ENCODE measurements at regions not wholly inside any gene's neighbourhood (a gene's known extent, or its start where the extent isn't known, plus 50 kb on each side); places are given as distances from the start of the nearest gene placed in this dataset.

DNA sequence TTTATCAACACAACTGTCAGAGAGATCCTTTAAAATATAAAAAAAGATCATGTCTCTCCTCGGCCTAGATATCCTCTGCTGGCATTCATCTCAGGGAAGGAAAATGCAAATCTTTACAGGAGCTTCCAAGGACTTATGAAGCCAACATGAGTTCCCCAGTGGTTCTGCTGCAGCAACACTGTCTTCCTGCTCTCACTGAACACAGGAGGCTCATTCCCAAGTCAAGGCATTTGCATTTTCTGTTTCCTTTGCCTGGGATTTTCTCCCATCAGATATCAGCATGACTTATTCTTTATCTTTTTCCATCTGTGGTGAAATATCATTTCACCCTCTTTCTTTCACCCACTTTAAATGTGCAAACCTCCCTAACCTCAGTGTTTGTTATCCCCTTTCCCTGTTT is 513.8 kb upstream of the ZP4 start:
- TF ChIP-seq, protein P1, sequence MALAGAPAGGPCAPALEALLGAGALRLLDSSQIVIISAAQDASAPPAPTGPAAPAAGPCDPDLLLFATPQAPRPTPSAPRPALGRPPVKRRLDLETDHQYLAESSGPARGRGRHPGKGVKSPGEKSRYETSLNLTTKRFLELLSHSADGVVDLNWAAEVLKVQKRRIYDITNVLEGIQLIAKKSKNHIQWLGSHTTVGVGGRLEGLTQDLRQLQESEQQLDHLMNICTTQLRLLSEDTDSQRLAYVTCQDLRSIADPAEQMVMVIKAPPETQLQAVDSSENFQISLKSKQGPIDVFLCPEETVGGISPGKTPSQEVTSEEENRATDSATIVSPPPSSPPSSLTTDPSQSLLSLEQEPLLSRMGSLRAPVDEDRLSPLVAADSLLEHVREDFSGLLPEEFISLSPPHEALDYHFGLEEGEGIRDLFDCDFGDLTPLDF (CRISPR knock-in tag; IDR thresholded peaks at IDR 0.05), result no peak
- TF ChIP-seq EMX1 (CRISPR knock-in tag; IDR thresholded peaks at IDR 0.05) (no peak), PRRX2 (CRISPR knock-in tag; IDR thresholded peaks at IDR 0.05) (no peak), CTCF (IDR thresholded peaks at IDR 0.05) (no peak), NR3C1 (CRISPR knock-in tag; conservative IDR thresholded peaks at IDR 0.05; ENCODE audit: low read depth) (no peak), MLX (CRISPR knock-in tag; IDR thresholded peaks at IDR 0.05) (no peak), CREB1 (CRISPR knock-in tag; IDR thresholded peaks at IDR 0.05) (no peak), FOXJ3 (CRISPR knock-in tag; IDR thresholded peaks at IDR 0.05; ENCODE audit: borderline replicate concordance) (no peak), ZNF317 (CRISPR knock-in tag; IDR thresholded peaks at IDR 0.05; ENCODE audit: borderline replicate concordance, low read depth) (no peak), NR2C2 (CRISPR knock-in tag; IDR thresholded peaks at IDR 0.05) (no peak)
